ENCODE measurements at regions not wholly inside any gene's neighbourhood (a gene's known extent, or its start where the extent isn't known, plus 50 kb on each side); places are given as distances from the start of the nearest gene placed in this dataset.

DNA sequence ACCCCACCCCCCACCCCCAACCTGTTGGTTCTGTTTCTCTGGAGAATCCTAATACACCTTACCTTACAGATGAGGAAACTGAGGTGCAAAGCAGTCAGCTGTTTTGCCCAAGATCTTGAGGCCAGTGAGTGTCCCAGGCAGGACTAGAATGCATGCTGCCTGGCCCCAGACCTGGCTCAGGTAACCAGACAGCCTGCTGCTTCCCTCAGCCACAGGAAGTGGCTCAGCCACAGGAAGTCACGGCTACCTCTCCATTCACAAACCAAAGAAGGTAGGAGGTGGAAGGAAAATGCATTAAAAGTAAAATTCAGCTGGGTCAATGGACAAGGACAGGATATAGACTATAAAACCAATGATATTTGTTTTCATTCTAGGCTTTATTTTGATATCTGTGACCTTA lies 517.6 kb downstream of the CD83 start:
- RAD21 ChIA-PET (ENCODE audit: low non-redundant PET in 1 of 2, low total read pairs in 2 of 2, uncharacterized antibody in 2 of 2, unreplicated experiment in 2 of 2): interaction anchor here in 1 of 2 experiments (0.7 kb wide), 1 partner anchor 26 kb away, joined by 5 read pairs; no protein-coding TSS in a partner anchor

DNA sequence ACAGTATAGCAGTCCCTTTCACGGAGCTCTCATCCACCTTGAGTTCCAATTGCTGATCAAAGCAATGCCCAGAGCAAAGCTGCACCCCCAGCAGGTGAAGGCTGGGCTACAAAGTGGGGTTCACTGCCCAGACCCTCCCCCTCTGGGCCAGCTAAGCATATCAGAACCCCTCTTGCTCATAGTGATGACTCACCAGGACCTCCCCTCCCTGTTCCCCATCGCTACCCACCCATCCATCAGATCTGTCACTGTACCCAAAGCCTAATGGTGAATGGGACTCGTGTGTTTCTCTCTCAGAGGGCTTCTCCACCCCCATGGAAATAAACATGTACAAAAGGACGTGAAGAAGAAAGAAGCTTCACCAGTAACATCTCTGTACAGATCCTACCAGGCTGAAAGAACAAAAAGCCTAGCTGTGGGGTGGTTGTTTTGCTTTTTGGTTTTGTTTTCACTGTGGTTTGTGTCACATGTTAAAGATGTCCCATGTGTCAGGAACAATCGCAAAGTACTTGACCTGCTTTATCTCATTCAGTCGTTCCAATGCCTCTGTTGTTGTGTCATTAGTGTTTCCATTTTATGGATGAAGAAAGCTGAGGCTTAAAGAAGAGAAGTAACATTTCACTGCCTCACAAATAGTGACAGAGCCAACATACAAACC lies 518.5 kb downstream of the CD83 start:
- DNase-seq (ENCODE audit: low read depth, low spot score) (no peak), ATAC-seq (no peak)
- Histone ChIP-seq H3K4me3 (replicated peaks in 1 of 2; ENCODE audit: low read depth in 1 of 2, low read length in 2 of 2) (no peak overlapping the region), H3K9me3 (ENCODE audit: control insufficient read depth in 1 of 2, insufficient read depth in 1 of 2, low read depth in 1 of 2, low read length in 2 of 2) (no peaks in the 10 kb centered on the region), H3K4me1 (ENCODE audit: control insufficient read depth in 1 of 2, insufficient read depth in 2 of 2, low read length in 2 of 2) (peaks cover 0 to 14% of the 10 kb centered on the region in 2 experiments; a peak in 2 of 4 replicates), H3K9me2 (ENCODE audit: insufficient read depth) (no peaks in the 10 kb centered on the region), H3K36me3 (ENCODE audit: control insufficient read depth in 1 of 2, insufficient read depth in 2 of 2, low read length in 2 of 2) (no peaks in the 10 kb centered on the region), H3K4me2 (ENCODE audit: low read length) (no peak overlapping the region), H4K20me1 (ENCODE audit: insufficient read depth) (no peaks in the 10 kb centered on the region), H3K27ac (ENCODE audit: low read depth, low read length) (no peak overlapping the region), H3K27me3 (ENCODE audit: insufficient read depth, low read length) (no peaks in the 10 kb centered on the region), H3K9ac (ENCODE audit: low read length) (no peak overlapping the region), H2AFZ (ENCODE audit: low read depth, low read length, poor library complexity, severe bottlenecking) (peak overlapping the region; percentile 37), H3K79me2 (ENCODE audit: insufficient read depth, low read length) (no peaks in the 10 kb centered on the region)
- intact Hi-C loops (cut with micrococcal nuclease): no loop called here
- ChIA-PET RAD21 (ENCODE audit: low non-redundant PET in 1 of 2, low total read pairs in 2 of 2, uncharacterized antibody in 2 of 2, unreplicated experiment in 2 of 2) (no interaction called here), POLR2A (no interaction called here), CTCF (no interaction called here)
- TF ChIP-seq SP1 (IDR thresholded peaks at IDR 0.05; ENCODE audit: low read depth): no peak
- TF ChIP-seq, protein P1, sequence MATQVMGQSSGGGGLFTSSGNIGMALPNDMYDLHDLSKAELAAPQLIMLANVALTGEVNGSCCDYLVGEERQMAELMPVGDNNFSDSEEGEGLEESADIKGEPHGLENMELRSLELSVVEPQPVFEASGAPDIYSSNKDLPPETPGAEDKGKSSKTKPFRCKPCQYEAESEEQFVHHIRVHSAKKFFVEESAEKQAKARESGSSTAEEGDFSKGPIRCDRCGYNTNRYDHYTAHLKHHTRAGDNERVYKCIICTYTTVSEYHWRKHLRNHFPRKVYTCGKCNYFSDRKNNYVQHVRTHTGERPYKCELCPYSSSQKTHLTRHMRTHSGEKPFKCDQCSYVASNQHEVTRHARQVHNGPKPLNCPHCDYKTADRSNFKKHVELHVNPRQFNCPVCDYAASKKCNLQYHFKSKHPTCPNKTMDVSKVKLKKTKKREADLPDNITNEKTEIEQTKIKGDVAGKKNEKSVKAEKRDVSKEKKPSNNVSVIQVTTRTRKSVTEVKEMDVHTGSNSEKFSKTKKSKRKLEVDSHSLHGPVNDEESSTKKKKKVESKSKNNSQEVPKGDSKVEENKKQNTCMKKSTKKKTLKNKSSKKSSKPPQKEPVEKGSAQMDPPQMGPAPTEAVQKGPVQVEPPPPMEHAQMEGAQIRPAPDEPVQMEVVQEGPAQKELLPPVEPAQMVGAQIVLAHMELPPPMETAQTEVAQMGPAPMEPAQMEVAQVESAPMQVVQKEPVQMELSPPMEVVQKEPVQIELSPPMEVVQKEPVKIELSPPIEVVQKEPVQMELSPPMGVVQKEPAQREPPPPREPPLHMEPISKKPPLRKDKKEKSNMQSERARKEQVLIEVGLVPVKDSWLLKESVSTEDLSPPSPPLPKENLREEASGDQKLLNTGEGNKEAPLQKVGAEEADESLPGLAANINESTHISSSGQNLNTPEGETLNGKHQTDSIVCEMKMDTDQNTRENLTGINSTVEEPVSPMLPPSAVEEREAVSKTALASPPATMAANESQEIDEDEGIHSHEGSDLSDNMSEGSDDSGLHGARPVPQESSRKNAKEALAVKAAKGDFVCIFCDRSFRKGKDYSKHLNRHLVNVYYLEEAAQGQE (IDR thresholded peaks at IDR 0.05; ENCODE audit: low read depth): no peak
- BruUV-seq (replicated peaks): no TSS peak

More for the DNA sequence above, 517.6 kb downstream of the CD83 start:
- H4K20me1 ChIP-seq (ENCODE audit: insufficient read depth): no peaks in the 10 kb centered on the region
- no peak overlapping the region for H3K27ac ChIP-seq (ENCODE audit: low read depth, low read length)
- intact Hi-C loops (cut with micrococcal nuclease): no loop called here
- H3K4me2 ChIP-seq (ENCODE audit: low read length): 0 out of 2 replicates have a peak overlapping the region, but pooled peaks have one; percentile 4
- no peak overlapping the region for H3K4me3 ChIP-seq (replicated peaks in 1 of 2; ENCODE audit: low read depth in 1 of 2, low read length in 2 of 2)
- peaks cover 0 to 14% of the 10 kb centered on the region in 2 experiments; a peak in 2 of 4 replicates for H3K4me1 ChIP-seq (ENCODE audit: control insufficient read depth in 1 of 2, insufficient read depth in 2 of 2, low read length in 2 of 2)
- H3K9me2 ChIP-seq (ENCODE audit: insufficient read depth): no peaks in the 10 kb centered on the region
- TF ChIP-seq SRF (IDR thresholded peaks at IDR 0.05; ENCODE audit: low read depth) (no peak), POLR2AphosphoS5 (IDR thresholded peaks at IDR 0.05; ENCODE audit: low read depth, low read length) (no peak), SIN3A (IDR thresholded peaks at IDR 0.05; ENCODE audit: low read depth) (no peak), POLR2A (IDR thresholded peaks at IDR 0.05; ENCODE audit: borderline replicate concordance, extremely low read depth, insufficient read depth, insufficient read length) (no peak), EGR1 (IDR thresholded peaks at IDR 0.05; ENCODE audit: low read depth) (no peak), ELF1 (IDR thresholded peaks at IDR 0.05; ENCODE audit: borderline replicate concordance, low read depth) (no peak)
- TF ChIP-seq, protein P2, sequence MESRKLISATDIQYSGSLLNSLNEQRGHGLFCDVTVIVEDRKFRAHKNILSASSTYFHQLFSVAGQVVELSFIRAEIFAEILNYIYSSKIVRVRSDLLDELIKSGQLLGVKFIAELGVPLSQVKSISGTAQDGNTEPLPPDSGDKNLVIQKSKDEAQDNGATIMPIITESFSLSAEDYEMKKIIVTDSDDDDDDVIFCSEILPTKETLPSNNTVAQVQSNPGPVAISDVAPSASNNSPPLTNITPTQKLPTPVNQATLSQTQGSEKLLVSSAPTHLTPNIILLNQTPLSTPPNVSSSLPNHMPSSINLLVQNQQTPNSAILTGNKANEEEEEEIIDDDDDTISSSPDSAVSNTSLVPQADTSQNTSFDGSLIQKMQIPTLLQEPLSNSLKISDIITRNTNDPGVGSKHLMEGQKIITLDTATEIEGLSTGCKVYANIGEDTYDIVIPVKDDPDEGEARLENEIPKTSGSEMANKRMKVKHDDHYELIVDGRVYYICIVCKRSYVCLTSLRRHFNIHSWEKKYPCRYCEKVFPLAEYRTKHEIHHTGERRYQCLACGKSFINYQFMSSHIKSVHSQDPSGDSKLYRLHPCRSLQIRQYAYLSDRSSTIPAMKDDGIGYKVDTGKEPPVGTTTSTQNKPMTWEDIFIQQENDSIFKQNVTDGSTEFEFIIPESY (IDR thresholded peaks at IDR 0.05; ENCODE audit: extremely low read depth, insufficient replicate concordance, low read length): no peak
- ChIA-PET POLR2A (no interaction called here), CTCF (no interaction called here)
- no peak for ATAC-seq
- no peaks in the 10 kb centered on the region for H3K79me2 ChIP-seq (ENCODE audit: insufficient read depth, low read length)
- no peak for DNase-seq (ENCODE audit: low read depth, low spot score)
- H3K27me3 ChIP-seq (ENCODE audit: insufficient read depth, low read length): no peaks in the 10 kb centered on the region
- no peaks in the 10 kb centered on the region for H3K36me3 ChIP-seq (ENCODE audit: control insufficient read depth in 1 of 2, insufficient read depth in 2 of 2, low read length in 2 of 2)
- BruUV-seq (replicated peaks): no TSS peak
- H3K9ac ChIP-seq (ENCODE audit: low read length): no peak overlapping the region
- H3K9me3 ChIP-seq (ENCODE audit: control insufficient read depth in 1 of 2, insufficient read depth in 1 of 2, low read depth in 1 of 2, low read length in 2 of 2): no peaks in the 10 kb centered on the region
- H2AFZ ChIP-seq (ENCODE audit: low read depth, low read length, poor library complexity, severe bottlenecking): peak overlapping the region; percentile 37

All from HCT116 (cell line).